ENCODE measurements at regions not wholly inside any gene's neighbourhood (a gene's known extent, or its start where the extent isn't known, plus 50 kb on each side); places are given as distances from the start of the nearest gene placed in this dataset.

DNA sequence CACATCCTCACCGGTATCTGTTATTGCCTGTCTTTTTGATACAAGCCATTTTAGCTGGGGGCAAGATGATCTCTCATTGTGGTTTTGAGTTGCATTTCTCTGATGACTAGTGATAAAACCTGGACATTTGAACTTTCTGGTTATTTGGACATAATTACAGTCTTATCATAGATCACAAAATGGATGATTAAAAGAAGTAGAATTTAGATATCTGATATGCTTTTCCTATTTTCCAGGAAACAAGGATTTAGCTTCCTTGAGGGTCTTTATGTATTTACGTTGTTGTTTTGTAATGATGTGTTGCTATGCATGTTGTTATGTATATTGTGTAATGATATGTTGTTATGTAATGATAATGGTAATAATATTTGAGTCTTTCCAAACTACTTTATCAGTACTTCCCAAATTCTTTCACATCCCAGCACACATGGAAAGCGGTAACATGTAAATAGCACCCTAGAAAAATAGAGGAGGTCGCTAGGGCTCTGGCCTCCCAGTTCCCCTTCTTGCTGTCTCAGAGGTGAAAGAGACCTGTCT is 53.8 kb downstream of the GJD2 start:
- DNase-seq = no peak
- intact Hi-C loops (cut with micrococcal nuclease) = no loop called here
- no peak overlapping the region for H3K27ac ChIP-seq (replicated peaks)
- H3K27me3 ChIP-seq (ENCODE audit: low read depth) = peaks cover 14% of the 10 kb centered on the region
- H3K4me3 ChIP-seq = no peak overlapping the region
- H3K4me1 ChIP-seq = no peaks in the 10 kb centered on the region
- TF ChIP-seq, protein P1, sequence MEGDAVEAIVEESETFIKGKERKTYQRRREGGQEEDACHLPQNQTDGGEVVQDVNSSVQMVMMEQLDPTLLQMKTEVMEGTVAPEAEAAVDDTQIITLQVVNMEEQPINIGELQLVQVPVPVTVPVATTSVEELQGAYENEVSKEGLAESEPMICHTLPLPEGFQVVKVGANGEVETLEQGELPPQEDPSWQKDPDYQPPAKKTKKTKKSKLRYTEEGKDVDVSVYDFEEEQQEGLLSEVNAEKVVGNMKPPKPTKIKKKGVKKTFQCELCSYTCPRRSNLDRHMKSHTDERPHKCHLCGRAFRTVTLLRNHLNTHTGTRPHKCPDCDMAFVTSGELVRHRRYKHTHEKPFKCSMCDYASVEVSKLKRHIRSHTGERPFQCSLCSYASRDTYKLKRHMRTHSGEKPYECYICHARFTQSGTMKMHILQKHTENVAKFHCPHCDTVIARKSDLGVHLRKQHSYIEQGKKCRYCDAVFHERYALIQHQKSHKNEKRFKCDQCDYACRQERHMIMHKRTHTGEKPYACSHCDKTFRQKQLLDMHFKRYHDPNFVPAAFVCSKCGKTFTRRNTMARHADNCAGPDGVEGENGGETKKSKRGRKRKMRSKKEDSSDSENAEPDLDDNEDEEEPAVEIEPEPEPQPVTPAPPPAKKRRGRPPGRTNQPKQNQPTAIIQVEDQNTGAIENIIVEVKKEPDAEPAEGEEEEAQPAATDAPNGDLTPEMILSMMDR (IDR thresholded peaks at IDR 0.05; ENCODE audit: borderline replicate concordance) = no peak
- H3K36me3 ChIP-seq = no peaks in the 10 kb centered on the region
- no peaks in the 10 kb centered on the region for H3K9me3 ChIP-seq (replicated peaks)

DNA sequence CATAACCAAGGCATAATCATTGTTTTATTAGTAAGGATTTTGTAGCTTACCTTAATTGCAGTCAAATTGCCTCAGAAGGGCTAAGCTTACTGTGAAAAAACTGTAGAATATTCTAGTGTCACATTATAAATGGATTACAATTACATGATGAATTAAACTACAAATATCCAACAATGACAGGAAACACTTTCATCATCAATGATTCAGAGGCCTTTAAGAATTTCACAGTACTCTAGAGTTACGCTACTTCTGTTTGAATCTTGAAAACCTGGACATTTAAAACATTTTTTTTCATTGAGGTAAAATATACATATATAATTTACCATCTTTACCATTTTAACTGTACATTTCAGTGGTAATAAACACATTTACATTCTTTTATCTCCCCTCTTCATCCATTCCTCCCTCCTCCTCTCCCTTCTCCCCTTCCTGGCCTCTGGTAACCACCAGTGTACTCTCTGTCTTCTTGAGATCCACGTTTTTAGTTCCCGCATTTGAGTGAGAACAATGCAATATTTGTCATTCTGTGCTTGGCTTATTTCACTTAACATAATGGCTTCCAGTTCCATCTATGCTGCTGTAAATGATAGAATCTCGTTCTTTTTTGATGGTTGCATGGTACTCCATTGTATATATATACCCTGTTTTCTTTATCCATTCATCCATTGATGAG is 54.7 kb downstream of the GJD2 start:
- H3K9me3 ChIP-seq (replicated peaks) = no peaks in the 10 kb centered on the region
- no peak for DNase-seq
- no peaks in the 10 kb centered on the region for H3K36me3 ChIP-seq
- no peak overlapping the region for H3K4me3 ChIP-seq
- intact Hi-C loops (cut with micrococcal nuclease) = no loop called here
- no peak overlapping the region for H3K27ac ChIP-seq (replicated peaks)
- H3K27me3 ChIP-seq (ENCODE audit: low read depth) = peaks cover 14% of the 10 kb centered on the region
- TF ChIP-seq, protein P1 (IDR thresholded peaks at IDR 0.05; ENCODE audit: borderline replicate concordance) = no peak
- H3K4me1 ChIP-seq = no peaks in the 10 kb centered on the region

DNA sequence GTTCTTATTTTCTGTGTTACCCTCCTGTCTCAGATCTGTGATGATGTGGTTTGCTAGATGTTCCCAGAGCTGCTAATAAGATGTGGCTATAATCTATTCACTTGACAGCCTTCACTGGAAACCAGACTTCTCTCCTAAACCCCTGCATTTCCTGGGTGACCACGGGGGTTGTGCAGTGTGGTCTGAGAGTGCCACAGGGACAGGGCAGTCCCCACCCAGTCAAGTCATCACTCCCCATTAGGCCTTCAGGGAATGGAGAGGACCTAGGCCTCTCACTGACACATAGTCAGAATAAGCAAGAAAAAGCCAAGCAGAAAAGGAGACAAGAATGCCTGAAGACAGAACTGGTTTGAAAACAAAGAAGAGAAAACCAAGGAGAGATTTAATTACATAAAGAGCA is 58.3 kb downstream of the GJD2 start:
- H3K9me3 ChIP-seq (replicated peaks) = no peaks in the 10 kb centered on the region
- peaks cover 3% of the 10 kb centered on the region for H3K27me3 ChIP-seq (ENCODE audit: low read depth)
- no peaks in the 10 kb centered on the region for H3K36me3 ChIP-seq
- no peak overlapping the region for H3K4me3 ChIP-seq
- DNase-seq = no peak
- intact Hi-C loops (cut with micrococcal nuclease) = no loop called here
- peaks cover 6% of the 10 kb centered on the region for H3K4me1 ChIP-seq
- H3K27ac ChIP-seq (replicated peaks) = no peak overlapping the region
- TF ChIP-seq, protein P1 (IDR thresholded peaks at IDR 0.05; ENCODE audit: borderline replicate concordance) = no peak

DNA sequence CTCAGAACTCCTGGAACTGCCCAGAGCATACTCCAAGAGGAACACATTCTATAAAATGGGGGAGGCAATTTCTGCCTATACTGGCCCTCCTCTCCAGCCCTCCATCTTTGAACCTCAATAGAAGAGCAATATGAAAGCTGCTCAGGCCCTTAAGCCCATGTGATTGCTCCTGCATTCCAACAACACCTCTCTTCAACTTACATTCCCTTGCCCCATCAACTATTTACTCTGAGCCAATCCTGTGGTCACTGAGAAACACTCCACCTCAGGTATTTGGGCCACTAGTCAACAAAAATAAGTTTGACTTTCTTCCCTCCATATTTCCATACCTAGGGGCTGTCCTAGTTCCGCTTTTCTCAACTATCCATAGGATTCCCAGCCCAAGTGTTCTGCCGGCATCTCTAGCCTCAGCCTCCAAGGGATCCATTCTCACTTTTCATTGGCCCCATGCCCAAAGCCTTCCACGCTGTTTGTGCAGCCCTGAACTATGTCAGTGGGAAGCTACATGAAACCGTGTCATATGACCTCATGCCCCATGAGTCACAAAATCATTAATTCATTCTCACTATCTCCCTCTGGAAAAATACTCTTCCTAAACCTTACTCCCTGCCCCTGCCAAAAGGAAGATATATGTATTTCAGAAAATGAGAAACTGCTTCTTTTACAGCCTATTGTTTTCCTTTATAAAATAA is 61.6 kb downstream of the GJD2 start:
- Histone ChIP-seq H3K27ac (replicated peaks) (no peak overlapping the region), H3K9me3 (replicated peaks) (peaks cover 14% of the 10 kb centered on the region), H3K4me1 (peaks cover 6% of the 10 kb centered on the region), H3K27me3 (ENCODE audit: low read depth) (no peaks in the 10 kb centered on the region), H3K4me3 (no peak overlapping the region), H3K36me3 (no peaks in the 10 kb centered on the region)
- TF ChIP-seq, protein P1 (IDR thresholded peaks at IDR 0.05; ENCODE audit: borderline replicate concordance) = no peak
- intact Hi-C loops (cut with micrococcal nuclease) = no loop called here
- DNase-seq = no peak

DNA sequence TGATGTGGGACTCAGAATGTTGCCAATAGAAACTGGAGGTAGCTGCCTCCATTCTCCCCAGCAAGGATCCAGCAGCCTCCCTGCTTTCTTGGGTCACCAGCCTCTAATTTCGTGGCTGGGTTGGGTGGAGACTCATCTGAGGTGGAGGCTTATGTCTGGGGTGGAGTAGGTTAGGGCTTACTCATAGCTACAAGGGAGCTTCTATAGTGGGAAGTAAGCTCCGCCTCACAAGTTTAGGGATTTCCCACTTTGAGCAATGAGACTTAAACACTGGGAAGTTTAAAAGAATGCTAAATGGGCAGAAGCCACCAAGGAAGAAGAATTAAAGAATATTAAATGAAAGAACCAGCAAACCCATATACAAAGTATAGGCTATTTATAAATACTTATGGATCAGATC is 63.8 kb downstream of the GJD2 start:
- H3K4me3 ChIP-seq = no peak overlapping the region
- TF ChIP-seq, protein P1 (IDR thresholded peaks at IDR 0.05; ENCODE audit: borderline replicate concordance) = no peak
- no peaks in the 10 kb centered on the region for H3K27me3 ChIP-seq (ENCODE audit: low read depth)
- DNase-seq = no peak
- H3K4me1 ChIP-seq = peaks cover 6% of the 10 kb centered on the region
- no peak overlapping the region for H3K27ac ChIP-seq (replicated peaks)
- no peaks in the 10 kb centered on the region for H3K36me3 ChIP-seq
- intact Hi-C loops (cut with micrococcal nuclease) = no loop called here
- peaks cover 14% of the 10 kb centered on the region for H3K9me3 ChIP-seq (replicated peaks)
